GM12872 (cell line): ENCODE measurements at regions not wholly inside any gene's neighbourhood (a gene's known extent, or its start where the extent isn't known, plus 50 kb on each side); places are given as distances from the start of the nearest gene placed in this dataset.

Experiments
- CTCF ChIP-seq: IDR thresholded peaks from 3 replicates; pipeline ENCODE4 v1.5.1; 2011; ENCODE audit warnings: low read depth, mild to moderate bottlenecking, low read length, moderate library complexity; ENCODE audit not compliant: insufficient read depth

- no peak for TF ChIP-seq CTCF
These were observed 120.5 kb upstream of the DDHD1 start for GRCh38 chr14:53273671-53274072.

GRCh38 chr14:53265025-53265424 lies 111.9 kb upstream of the DDHD1 start:
- TF ChIP-seq CTCF: no peak

- TF ChIP-seq CTCF: no peak
These were observed 107.8 kb upstream of the DDHD1 start for GRCh38 chr14:53260928-53261327.

- TF ChIP-seq CTCF: no peak
These were observed 107.2 kb upstream of the DDHD1 start for GRCh38 chr14:53260286-53260685.

- no peak for TF ChIP-seq CTCF
These were observed 99.0 kb upstream of the DDHD1 start for GRCh38 chr14:53252141-53252540.

- no peak for TF ChIP-seq CTCF
These were observed 95.9 kb upstream of the DDHD1 start for GRCh38 chr14:53249059-53249458.

- no peak for TF ChIP-seq CTCF
These were observed 94.7 kb upstream of the DDHD1 start for GRCh38 chr14:53247596-53248370.

GRCh38 chr14:53237488-53237887 lies 84.4 kb upstream of the DDHD1 start:
- no peak for TF ChIP-seq CTCF
